PC-3 (cell line): ENCODE measurements at regions not wholly inside any gene's neighbourhood (a gene's known extent, or its start where the extent isn't known, plus 50 kb on each side); places are given as distances from the start of the nearest gene placed in this dataset.

ENCODE experiments used
- ATAC-seq: fragments of 200-7000 bp; cut with Tn5 transposase; 2 replicates; pipeline ENCODE4 v1.9.1; 2020; ENCODE audit warnings: mild to moderate bottlenecking, moderate library complexity
- BruUV-seq: library from RNA; stranded (reverse); fragments of 400-500 nt; replicated peaks from 2 replicates; lab custom pipeline; 2021; lab: Mats Ljungman, UMichigan
- CTCF ChIA-PET: fragments of 300-600 bp; sonication (Branson Sonifier 250); formaldehyde crosslinking; loops from one replicate; lab custom pipeline; 2022; ENCODE audit warnings: antibody characterized with exemption; lab: Charles Lee
- POLR2A ChIA-PET: fragments of 300-600 bp; sonication (Branson Sonifier 250); formaldehyde crosslinking; loops from one replicate; lab custom pipeline; 2022; ENCODE audit warnings: antibody characterized with exemption; ENCODE audit not compliant: unreplicated experiment; lab: Charles Lee
- DNase-seq: peaks from one replicate; pipeline ENCODE4 v3.0.0-alpha.2; 2015
- H2AFZ ChIP-seq: fragments of 300-600 bp; sonication (generic); 2 replicates; pipeline ENCODE4 v1.6.0; 2016; ENCODE audit warnings: antibody characterized with exemption, low read length
- H3F3A ChIP-seq: fragments of 300-600 bp; sonication (generic); one replicate; pipeline ENCODE4 v1.6.0; 2017; ENCODE audit warnings: antibody characterized with exemption, low read length, control low read depth, mild to moderate bottlenecking; ENCODE audit not compliant: unreplicated experiment
- H3K27ac ChIP-seq: fragments of 300-600 bp; sonication (generic); 2 replicates; pipeline ENCODE4 v1.5.1; 2016; ENCODE audit warnings: mild to moderate bottlenecking, low read length
- H3K27me3 ChIP-seq: fragments of 300-600 bp; sonication (generic); 2 replicates; pipeline ENCODE4 v1.6.1; 2016; ENCODE audit warnings: low read length, mixed read lengths
- H3K36me3 ChIP-seq: fragments of 300-600 bp; sonication (generic); 2 replicates; pipeline ENCODE4 v1.6.1; 2016; ENCODE audit warnings: low read depth, mixed run types, low read length, mixed read lengths
- H3K4me1 ChIP-seq: fragments of 300-600 bp; sonication (generic); 2 replicates; pipeline ENCODE4 v1.5.1; 2016; ENCODE audit warnings: low read length; ENCODE audit not compliant: insufficient read depth
- H3K4me2 ChIP-seq: fragments of 300-600 bp; sonication (generic); 2 replicates; pipeline ENCODE4 v1.6.0; 2016; ENCODE audit warnings: low read length
- H3K4me3 ChIP-seq: fragments of 300-600 bp; sonication (generic); 2 replicates; pipeline ENCODE4 v1.5.1; 2016; ENCODE audit warnings: mild to moderate bottlenecking, low read length, mixed read lengths
- H3K79me2 ChIP-seq: fragments of 300-600 bp; sonication (generic); 2 replicates; pipeline ENCODE4 v1.6.1; 2017; ENCODE audit warnings: low read length, mixed read lengths
- H3K9ac ChIP-seq: fragments of 300-600 bp; sonication (generic); 2 replicates; pipeline ENCODE4 v1.6.0; 2016; ENCODE audit warnings: mild to moderate bottlenecking, low read length
- H3K9me2 ChIP-seq: fragments of 300-600 bp; sonication (generic); replicated peaks from 2 replicates; pipeline ENCODE4 v1.6.1; 2016; ENCODE audit warnings: mixed run types, low read length, mixed read lengths
- H3K9me3 ChIP-seq: fragments of 300-600 bp; sonication (generic); 2 replicates; pipeline ENCODE4 v1.6.1; 2016; ENCODE audit warnings: low read length, mixed read lengths
- H4K20me1 ChIP-seq: fragments of 300-600 bp; sonication (generic); 2 replicates; pipeline ENCODE4 v1.6.1; 2016; ENCODE audit warnings: low read length, mixed read lengths
- EZH2 ChIP-seq: fragments of 300-600 bp; sonication (generic); IDR thresholded peaks from one replicate; pipeline ENCODE4 v1.6.1; 2017; ENCODE audit warnings: antibody characterized with exemption, mild to moderate bottlenecking, low read length; ENCODE audit not compliant: unreplicated experiment
- EZH2phosphoT487 ChIP-seq: fragments of 300-600 bp; sonication (generic); IDR thresholded peaks from 2 replicates; pipeline ENCODE4 v1.6.1; 2018; ENCODE audit warnings: mild to moderate bottlenecking, antibody characterized with exemption, low read length, borderline replicate concordance
- intact Hi-C: fragments of 100-400 bp; cut with micrococcal nuclease; formaldehyde crosslinking; loops from 2 replicates; pipeline ENCODE4 v1.9.0; 2023
- TF ChIP-seq, protein P1 (sequence below): fragments of 300-600 bp; sonication (generic); conservative IDR thresholded peaks from 2 replicates; pipeline ENCODE4 v1.5.1; 2017; ENCODE audit warnings: antibody characterized with exemption, low read depth, mild to moderate bottlenecking, low read length

DNA sequence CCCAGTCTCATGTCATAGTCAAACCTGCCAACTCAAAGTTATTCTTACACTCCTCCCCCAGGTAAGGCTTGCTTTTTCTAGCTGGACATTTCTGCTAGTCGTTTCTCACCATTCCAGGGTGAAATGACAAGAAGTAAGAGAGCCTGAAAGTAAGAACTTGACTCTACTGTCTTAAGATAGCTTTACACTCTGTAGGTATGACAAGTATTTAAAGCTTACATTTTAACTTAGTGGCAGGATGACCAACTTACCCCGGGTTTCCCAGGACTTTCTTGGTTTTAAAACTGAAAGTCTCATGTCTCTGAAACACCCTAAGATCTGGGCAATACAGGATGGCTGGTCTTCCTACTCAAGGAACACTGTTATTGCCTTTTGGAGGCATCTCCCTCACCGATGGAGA is 67.5 kb upstream of the PIK3R1 start:
- POLR2A ChIA-PET: no interaction called here
- TF ChIP-seq EZH2phosphoT487 (no peak), EZH2 (no peak)
- TF ChIP-seq, protein P1, sequence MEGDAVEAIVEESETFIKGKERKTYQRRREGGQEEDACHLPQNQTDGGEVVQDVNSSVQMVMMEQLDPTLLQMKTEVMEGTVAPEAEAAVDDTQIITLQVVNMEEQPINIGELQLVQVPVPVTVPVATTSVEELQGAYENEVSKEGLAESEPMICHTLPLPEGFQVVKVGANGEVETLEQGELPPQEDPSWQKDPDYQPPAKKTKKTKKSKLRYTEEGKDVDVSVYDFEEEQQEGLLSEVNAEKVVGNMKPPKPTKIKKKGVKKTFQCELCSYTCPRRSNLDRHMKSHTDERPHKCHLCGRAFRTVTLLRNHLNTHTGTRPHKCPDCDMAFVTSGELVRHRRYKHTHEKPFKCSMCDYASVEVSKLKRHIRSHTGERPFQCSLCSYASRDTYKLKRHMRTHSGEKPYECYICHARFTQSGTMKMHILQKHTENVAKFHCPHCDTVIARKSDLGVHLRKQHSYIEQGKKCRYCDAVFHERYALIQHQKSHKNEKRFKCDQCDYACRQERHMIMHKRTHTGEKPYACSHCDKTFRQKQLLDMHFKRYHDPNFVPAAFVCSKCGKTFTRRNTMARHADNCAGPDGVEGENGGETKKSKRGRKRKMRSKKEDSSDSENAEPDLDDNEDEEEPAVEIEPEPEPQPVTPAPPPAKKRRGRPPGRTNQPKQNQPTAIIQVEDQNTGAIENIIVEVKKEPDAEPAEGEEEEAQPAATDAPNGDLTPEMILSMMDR: no peak
- Histone ChIP-seq H3K9me2 (no peaks in the 10 kb centered on the region), H3K9me3 (no peaks in the 10 kb centered on the region), H3K9ac (no peak overlapping the region), H3K27me3 (0 out of 2 replicates have a peak, but pooled peaks cover 1% of the 10 kb centered on the region), H2AFZ (no peak overlapping the region), H3K4me1 (no peaks in the 10 kb centered on the region), H3K79me2 (no peaks in the 10 kb centered on the region), H3F3A (no peaks in the 10 kb centered on the region), H3K36me3 (no peaks in the 10 kb centered on the region), H3K27ac (no peak overlapping the region), H3K4me3 (no peak overlapping the region), H4K20me1 (no peaks in the 10 kb centered on the region), H3K4me2 (no peak overlapping the region)
- DNase-seq (no peak), ATAC-seq (no peak)
- BruUV-seq: no TSS peak
- intact Hi-C loops: no loop called here
- CTCF ChIA-PET: no interaction called here

DNA sequence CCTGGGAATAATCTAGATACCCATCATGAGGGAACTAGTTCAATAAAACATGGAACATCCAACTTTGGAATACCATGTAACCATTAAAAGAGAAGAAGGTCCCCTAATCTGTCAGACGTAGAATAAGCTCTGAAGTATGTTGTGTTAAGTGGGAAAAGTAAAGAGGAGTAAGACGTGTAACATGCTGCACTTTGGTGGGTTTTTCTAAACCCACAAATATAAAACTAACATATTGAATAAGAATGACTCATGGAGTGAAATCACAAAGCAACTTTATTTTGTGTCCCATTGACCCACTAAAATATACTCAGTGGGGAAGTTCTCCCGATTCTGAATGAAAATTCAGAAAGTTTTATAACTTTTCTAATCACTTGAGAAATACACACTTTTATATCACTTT is 67.9 kb upstream of the PIK3R1 start:
- no peak overlapping the region for H3K27ac ChIP-seq
- H3K9me2 ChIP-seq: no peaks in the 10 kb centered on the region
- H3K4me2 ChIP-seq: no peak overlapping the region
- H3K9me3 ChIP-seq: no peaks in the 10 kb centered on the region
- ChIA-PET CTCF (no interaction called here), POLR2A (no interaction called here)
- H3K9ac ChIP-seq: no peak overlapping the region
- no peaks in the 10 kb centered on the region for H3K4me1 ChIP-seq
- no peak for DNase-seq
- no peak overlapping the region for H3K4me3 ChIP-seq
- H3K79me2 ChIP-seq: no peaks in the 10 kb centered on the region
- TF ChIP-seq EZH2phosphoT487 (no peak), EZH2 (no peak)
- TF ChIP-seq, protein P1: no peak
- no peak for ATAC-seq
- no TSS peak for BruUV-seq
- H3K36me3 ChIP-seq: no peaks in the 10 kb centered on the region
- H3F3A ChIP-seq: no peaks in the 10 kb centered on the region
- no peaks in the 10 kb centered on the region for H3K27me3 ChIP-seq
- intact Hi-C loops: no loop called here
- H4K20me1 ChIP-seq: no peaks in the 10 kb centered on the region
- no peak overlapping the region for H2AFZ ChIP-seq

DNA sequence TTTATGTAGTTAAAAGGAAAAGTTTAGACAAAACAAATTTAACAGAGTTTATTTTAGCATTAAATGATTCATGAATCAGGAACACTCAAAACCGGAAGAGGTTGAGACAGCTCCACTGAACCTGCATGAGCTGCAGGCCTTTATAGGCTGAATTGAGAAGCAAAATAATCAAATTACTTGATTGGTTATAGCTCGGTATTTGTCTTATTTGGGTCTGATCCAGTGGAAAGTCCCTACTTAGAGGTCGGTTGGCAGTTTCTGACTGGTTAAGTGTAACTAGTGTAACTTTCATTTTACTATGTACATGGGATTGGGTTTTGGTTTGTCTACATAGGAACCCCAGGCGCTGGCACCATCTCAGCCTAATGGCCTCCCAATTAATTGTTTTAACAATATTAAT is 74.1 kb upstream of the PIK3R1 start:
- H3K9ac ChIP-seq: no peak overlapping the region
- TF ChIP-seq, protein P1: no peak
- no peak for TF ChIP-seq EZH2phosphoT487
- no peak for TF ChIP-seq EZH2
- no peaks in the 10 kb centered on the region for H3K9me3 ChIP-seq
- no peaks in the 10 kb centered on the region for H3K36me3 ChIP-seq
- intact Hi-C loops: no loop called here
- H3K9me2 ChIP-seq: no peaks in the 10 kb centered on the region
- no peaks in the 10 kb centered on the region for H3K27me3 ChIP-seq
- no peak for DNase-seq
- no peaks in the 10 kb centered on the region for H3K4me1 ChIP-seq
- BruUV-seq: no TSS peak
- ChIA-PET CTCF (no interaction called here), POLR2A (no interaction called here)
- no peaks in the 10 kb centered on the region for H4K20me1 ChIP-seq
- ATAC-seq: no peak
- no peak overlapping the region for H3K4me3 ChIP-seq
- no peaks in the 10 kb centered on the region for H3F3A ChIP-seq
- no peak overlapping the region for H2AFZ ChIP-seq
- H3K79me2 ChIP-seq: no peaks in the 10 kb centered on the region
- H3K4me2 ChIP-seq: no peak overlapping the region
- H3K27ac ChIP-seq: no peak overlapping the region
